ENCODE measurements at regions not wholly inside any gene's neighbourhood (a gene's known extent, or its start where the extent isn't known, plus 50 kb on each side); places are given as distances from the start of the nearest gene placed in this dataset.

DNA sequence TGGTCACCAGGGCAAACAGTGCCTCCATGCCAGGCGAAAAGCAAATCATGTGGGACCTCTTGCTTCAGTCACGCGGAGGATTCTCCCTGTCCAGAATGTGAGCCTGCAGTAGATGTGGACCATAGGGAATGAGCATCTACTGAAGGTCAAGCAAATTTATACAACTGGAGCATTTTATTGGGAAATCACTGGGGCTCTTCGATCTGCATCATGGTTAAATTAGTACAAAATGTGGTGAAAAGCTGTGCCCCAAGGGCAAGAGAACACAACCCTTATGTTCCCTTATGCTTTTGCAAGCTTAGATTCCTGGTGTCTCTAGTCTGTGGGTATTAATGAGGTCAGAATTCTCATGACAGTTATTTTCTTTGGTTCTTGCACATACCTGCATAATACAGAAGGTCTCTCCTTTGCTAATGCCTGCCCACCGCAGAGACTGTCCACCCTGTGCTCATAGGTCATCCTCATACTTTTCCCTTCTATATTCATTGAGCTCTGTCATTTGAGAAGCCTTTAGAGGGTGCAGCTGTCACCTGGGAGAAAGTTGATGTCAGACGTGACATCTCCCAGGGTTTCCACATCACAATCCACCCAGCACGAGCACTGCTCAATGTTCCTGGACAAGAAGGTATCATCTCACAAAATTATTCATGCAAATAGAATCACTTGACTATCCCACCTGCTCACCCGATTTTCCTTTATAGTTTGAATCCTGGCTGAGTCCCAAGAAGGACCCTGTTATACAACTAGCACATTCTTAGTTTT, 111.7 kb downstream of the NXNL2 start:
- no peak overlapping the region for H3K27ac Mint-ChIP-seq
- peaks cover 6% of the 10 kb centered on the region for H3K9me3 Mint-ChIP-seq
- ATAC-seq (ENCODE audit: low read depth) (no peak), DNase-seq (ENCODE audit: low spot score in 2 of 2) (no peak)
- no peak overlapping the region for H3K4me3 Mint-ChIP-seq
- no peaks in the 10 kb centered on the region for H3K4me1 Mint-ChIP-seq
- peaks cover 5% of the 10 kb centered on the region for H3K27me3 Mint-ChIP-seq
- peaks cover 3% of the 10 kb centered on the region for H3K36me3 Mint-ChIP-seq

DNA sequence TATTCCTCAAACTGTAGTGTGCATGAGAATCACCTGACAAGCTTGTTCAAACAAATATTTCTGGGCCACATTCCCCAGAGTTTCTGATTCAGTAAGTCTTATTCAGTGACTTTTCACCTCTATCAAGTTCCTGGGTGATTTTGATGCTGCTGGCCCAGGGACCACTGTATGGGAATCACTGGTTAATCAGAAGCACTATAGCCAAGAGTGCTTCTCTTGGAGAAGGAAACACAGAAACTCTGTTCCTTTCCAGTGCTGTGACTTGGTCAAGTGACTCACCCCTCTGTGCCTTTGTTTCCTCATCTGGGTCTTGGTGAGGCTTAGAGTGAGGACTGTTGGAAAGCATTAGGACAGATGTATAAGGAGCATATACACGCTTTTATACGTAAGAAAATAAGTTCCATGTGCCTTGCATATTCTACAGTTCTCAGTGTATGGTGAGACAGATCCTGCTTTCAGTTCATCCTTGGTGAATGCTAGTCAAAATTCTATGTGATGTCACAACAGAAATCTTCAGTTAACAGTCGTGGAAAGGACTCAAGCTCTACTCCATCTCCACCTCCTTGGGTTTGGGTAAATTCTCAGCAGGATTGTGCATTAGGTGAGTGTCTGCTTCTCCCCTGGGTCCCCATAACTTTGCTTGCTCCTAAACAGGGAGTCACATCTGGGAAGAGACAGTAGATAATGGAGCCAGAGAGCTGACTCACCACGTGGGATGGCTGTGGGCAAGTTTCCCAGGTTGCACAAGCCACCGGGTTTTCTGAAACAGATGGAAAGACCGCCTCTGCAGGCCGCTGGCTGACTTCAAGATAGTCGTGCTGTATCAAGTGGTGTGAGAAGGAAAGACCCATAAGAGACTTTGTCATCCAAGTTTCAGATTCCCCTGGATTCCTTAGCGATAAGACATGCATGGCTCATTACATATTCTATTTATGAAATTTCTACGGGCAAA, 117.0 kb downstream of the NXNL2 start:
- H3K36me3 Mint-ChIP-seq, result no peaks in the 10 kb centered on the region
- H3K9me3 Mint-ChIP-seq, result no peaks in the 10 kb centered on the region
- no peaks in the 10 kb centered on the region for H3K4me1 Mint-ChIP-seq
- no peak for DNase-seq (ENCODE audit: low spot score in 2 of 2)
- no peak overlapping the region for H3K4me3 Mint-ChIP-seq
- H3K27ac Mint-ChIP-seq, result no peak overlapping the region
- no peak for ATAC-seq (ENCODE audit: low read depth)
- no peaks in the 10 kb centered on the region for H3K27me3 Mint-ChIP-seq

DNA sequence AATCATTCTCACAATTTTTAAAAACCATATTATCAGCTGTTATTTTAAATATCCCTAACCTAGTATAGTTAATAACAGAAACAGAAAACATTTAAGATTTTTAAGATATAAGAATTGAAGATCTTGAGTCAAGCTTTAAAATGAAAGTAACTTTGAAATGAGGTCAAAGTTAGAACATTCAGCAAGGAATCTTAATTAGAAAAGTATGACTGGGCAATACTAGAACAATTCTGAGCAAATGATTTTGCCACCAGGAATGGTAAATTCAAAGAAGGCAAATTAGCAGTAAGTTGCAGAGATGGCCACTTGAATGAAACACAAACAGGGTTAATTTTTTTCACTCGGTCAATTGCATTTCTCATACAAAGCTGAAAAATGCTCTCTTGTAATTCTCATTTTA, 117.9 kb downstream of the NXNL2 start:
- Mint-ChIP-seq H3K4me3 (no peak overlapping the region), H3K9me3 (no peaks in the 10 kb centered on the region), H3K4me1 (no peaks in the 10 kb centered on the region), H3K27ac (no peak overlapping the region), H3K36me3 (no peaks in the 10 kb centered on the region), H3K27me3 (no peaks in the 10 kb centered on the region)
- ATAC-seq (ENCODE audit: low read depth) (no peak), DNase-seq (ENCODE audit: low spot score in 2 of 2) (no peak)

DNA sequence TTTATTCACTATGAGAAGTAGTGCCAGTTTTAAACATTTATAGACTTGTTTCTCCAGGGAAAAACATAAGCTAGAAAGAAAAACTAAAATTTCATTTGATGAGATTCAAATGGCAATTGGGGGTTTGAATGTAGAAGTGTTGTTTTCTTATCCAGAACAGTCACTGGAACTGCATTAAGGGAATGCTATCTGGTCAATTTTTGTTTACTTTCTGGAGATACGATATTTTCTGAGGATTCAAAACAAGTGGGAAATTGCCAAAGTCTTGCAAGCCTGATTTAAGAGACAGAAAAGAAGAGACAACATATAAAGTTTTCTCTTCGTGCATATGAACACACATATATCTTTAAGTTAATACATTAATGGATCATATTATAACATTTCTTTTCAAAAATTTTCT, 118.4 kb downstream of the NXNL2 start:
- H3K4me3 Mint-ChIP-seq, result no peak overlapping the region
- DNase-seq (ENCODE audit: low spot score in 2 of 2), result no peak
- no peaks in the 10 kb centered on the region for H3K36me3 Mint-ChIP-seq
- H3K4me1 Mint-ChIP-seq, result no peaks in the 10 kb centered on the region
- no peak overlapping the region for H3K27ac Mint-ChIP-seq
- ATAC-seq (ENCODE audit: low read depth), result no peak
- no peaks in the 10 kb centered on the region for H3K9me3 Mint-ChIP-seq
- H3K27me3 Mint-ChIP-seq, result no peaks in the 10 kb centered on the region

DNA sequence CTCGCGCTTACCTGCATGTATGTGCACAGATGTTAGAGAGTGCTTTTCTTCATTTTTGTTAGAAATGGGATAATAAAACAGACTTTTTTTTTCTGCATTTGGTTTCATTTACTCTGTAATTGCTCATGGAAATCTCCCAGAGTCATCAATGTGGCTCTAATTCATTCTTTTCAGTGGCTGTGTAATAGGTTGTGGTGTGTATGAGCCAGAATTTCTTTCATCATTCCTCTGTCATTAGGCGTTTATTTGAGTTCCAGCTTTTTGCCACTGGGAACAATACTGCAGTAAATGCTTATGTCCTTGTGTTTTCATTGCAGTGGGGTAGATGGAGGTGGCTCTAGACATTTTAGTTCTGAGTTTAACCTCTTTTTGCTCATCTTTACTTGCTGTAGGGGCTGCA, 118.9 kb downstream of the NXNL2 start:
- Mint-ChIP-seq H3K27ac (no peak overlapping the region), H3K4me1 (no peaks in the 10 kb centered on the region), H3K4me3 (no peak overlapping the region), H3K9me3 (no peaks in the 10 kb centered on the region), H3K36me3 (no peaks in the 10 kb centered on the region), H3K27me3 (no peaks in the 10 kb centered on the region)
- ATAC-seq (ENCODE audit: low read depth) (no peak), DNase-seq (ENCODE audit: low spot score in 2 of 2) (no peak)

DNA sequence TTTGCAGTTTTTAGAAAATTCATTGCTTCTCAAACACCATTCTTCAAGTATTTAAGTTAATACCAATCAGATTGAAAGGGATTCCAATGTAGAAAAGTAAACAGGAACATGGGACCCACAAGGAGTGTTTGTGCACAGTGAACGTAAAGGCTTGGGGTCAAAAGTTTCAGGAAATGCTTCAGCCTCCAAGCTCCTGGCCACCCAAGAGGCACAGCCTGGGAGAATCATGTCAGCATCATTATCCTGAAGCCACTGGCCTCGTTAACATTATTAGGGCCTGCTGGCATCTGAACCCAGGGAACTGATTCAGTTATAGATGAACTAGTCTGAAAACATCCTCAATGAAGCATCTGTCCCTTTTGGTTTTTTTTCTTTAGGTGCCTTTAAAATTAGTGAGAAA, 122.9 kb downstream of the NXNL2 start:
- H3K4me3 Mint-ChIP-seq, result no peak overlapping the region
- H3K27ac Mint-ChIP-seq, result no peak overlapping the region
- H3K27me3 Mint-ChIP-seq, result no peaks in the 10 kb centered on the region
- DNase-seq (ENCODE audit: low spot score in 2 of 2), result no peak
- ATAC-seq (ENCODE audit: low read depth), result no peak
- H3K36me3 Mint-ChIP-seq, result no peaks in the 10 kb centered on the region
- H3K4me1 Mint-ChIP-seq, result no peaks in the 10 kb centered on the region
- no peaks in the 10 kb centered on the region for H3K9me3 Mint-ChIP-seq

DNA sequence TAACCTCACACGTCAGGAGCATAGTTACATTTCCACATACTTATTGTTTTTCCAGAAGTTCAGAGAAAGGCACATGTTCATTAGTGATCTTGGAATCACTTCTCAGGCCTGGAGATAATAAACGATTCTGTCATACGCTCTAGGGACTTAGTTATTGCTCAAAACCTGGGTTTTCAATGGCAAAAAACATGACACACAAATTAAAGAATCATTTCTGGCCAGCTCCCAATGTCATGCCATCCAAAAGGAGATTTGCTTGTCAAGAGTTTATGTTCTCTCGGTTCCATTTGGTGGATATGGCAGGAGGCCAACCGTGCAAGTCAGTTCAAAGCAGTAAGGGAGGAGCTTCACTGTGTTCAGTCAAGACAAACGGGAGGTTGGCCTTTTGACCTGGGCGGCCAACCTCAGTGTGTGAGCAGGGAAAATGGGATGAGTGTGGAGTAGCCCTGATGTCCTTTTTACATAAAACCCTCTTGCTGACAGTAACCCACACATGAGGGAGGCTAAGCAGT, 123.4 kb downstream of the NXNL2 start:
- no peaks in the 10 kb centered on the region for H3K4me1 Mint-ChIP-seq
- no peak for ATAC-seq (ENCODE audit: low read depth)
- H3K27ac Mint-ChIP-seq, result no peak overlapping the region
- no peaks in the 10 kb centered on the region for H3K36me3 Mint-ChIP-seq
- no peaks in the 10 kb centered on the region for H3K27me3 Mint-ChIP-seq
- no peaks in the 10 kb centered on the region for H3K9me3 Mint-ChIP-seq
- no peak for DNase-seq (ENCODE audit: low spot score in 2 of 2)
- H3K4me3 Mint-ChIP-seq, result no peak overlapping the region

DNA sequence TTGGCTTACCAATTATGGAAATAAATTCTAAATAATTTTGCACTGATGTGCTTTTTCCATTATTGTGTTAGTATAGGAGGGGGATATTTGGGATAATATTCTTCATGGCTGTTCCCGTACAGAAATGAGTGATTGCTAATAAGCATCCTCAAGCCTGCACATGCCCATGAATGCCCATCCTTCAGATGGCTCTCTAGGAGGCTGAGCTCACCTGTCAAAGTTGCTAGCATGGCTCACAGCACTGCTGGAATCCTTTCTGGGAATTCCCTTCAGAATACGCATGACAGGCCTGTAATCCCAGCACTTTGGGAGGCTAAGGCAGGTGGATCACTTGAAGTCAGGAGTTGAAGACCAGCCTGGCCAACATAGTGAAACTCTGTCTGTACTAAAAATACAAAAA, 124.1 kb downstream of the NXNL2 start:
- Mint-ChIP-seq H3K4me1 (no peaks in the 10 kb centered on the region), H3K4me3 (no peak overlapping the region), H3K9me3 (no peaks in the 10 kb centered on the region), H3K36me3 (no peaks in the 10 kb centered on the region), H3K27ac (no peak overlapping the region), H3K27me3 (no peaks in the 10 kb centered on the region)
- no peak for DNase-seq (ENCODE audit: low spot score in 2 of 2)
- ATAC-seq (ENCODE audit: low read depth), result no peak

DNA sequence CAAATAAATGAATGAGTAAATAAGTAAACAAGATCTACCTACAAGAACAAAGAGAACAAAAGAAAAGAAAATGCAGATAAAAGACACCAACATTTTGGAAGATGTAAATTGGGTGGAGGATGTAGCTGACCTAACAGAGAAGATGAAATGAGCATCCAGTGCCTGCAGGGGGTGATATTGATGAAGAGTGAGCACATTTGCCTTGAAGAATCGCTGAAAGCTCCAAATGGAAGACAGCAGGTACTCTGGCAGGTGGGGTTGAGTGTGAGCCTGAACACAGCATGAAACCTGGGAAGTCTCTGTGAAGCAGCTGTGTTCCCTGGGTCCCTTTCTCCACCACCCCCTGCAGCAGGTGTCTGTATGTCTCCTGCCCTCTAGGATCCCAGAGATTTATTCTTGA, 125.6 kb downstream of the NXNL2 start:
- ATAC-seq (ENCODE audit: low read depth), result no peak
- Mint-ChIP-seq H3K36me3 (no peaks in the 10 kb centered on the region), H3K4me1 (no peaks in the 10 kb centered on the region), H3K27me3 (no peaks in the 10 kb centered on the region), H3K9me3 (no peaks in the 10 kb centered on the region), H3K4me3 (no peak overlapping the region), H3K27ac (no peak overlapping the region)
- no peak for DNase-seq (ENCODE audit: low spot score in 2 of 2)

DNA sequence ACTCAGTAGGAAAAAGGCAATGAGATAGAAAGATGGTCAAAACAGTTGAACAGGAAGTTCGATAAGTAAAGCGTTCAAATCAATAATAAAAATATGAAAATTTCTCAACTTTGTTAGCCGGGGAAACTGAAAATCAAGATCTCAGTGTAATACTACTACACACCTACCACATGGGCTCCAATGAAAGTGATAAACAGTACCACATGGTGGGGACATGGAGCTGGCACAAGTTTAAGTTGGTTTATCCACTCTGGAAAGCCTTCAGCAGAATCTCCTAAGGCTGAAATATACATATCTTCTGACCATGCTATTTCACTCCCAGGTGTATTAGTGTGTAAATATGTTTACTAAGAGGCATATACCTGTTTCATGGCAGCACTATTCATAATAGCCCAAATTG, 126.8 kb downstream of the NXNL2 start:
- H3K36me3 Mint-ChIP-seq, result no peaks in the 10 kb centered on the region
- H3K27me3 Mint-ChIP-seq, result no peaks in the 10 kb centered on the region
- no peaks in the 10 kb centered on the region for H3K9me3 Mint-ChIP-seq
- no peak overlapping the region for H3K4me3 Mint-ChIP-seq
- H3K4me1 Mint-ChIP-seq, result no peaks in the 10 kb centered on the region
- DNase-seq (ENCODE audit: low spot score in 2 of 2), result no peak
- no peak for ATAC-seq (ENCODE audit: low read depth)
- H3K27ac Mint-ChIP-seq, result no peak overlapping the region

DNA sequence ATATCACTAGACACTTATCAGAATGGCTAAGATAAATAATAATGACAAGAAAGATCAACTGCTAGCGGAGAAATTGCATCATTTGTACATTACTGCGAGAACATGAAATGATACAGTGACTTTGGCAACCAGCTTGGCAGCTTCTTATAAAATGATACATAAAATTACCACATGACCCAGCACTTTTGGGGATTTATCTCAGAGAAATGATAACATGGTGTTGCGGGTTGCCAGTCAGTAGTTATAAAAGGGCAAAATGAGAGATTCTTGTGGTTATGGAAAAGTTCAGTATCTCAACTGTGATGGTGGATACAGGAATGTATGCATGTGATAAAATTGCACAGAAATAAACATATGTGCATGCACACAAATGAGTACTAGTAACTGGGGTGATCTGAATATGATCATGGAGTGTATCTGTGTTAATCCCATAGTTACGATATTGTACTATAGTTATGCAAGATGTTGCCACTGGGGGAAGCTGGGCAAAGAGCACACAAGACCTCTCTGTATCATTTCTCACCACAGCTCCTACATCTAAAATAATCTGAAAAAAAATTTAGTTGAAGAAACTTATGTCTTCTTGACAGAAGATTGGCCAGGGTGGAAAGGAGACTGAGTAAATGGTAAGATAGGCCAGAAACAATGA, 128.9 kb downstream of the NXNL2 start:
- DNase-seq (ENCODE audit: low spot score in 2 of 2), result no peak
- Mint-ChIP-seq H3K27ac (no peak overlapping the region), H3K27me3 (no peaks in the 10 kb centered on the region)

DNA sequence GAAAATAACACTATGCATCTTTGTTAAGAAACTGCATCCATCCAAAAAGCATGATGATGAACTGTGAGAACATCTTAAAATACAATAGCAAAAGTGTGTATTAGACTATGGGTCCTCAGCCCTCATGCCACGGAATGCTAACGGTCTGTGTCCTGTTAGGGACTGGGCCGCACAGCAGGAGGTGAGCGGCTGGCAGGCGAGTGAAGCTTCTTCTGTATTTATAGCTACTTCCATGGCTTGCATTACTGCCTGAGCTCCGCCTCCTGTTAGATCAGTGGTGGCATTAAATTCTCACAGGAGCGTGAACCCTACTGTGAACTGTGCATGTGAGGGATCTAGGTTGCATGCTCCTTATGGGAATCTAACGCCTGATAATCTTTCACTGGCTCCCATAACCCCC, 129.8 kb downstream of the NXNL2 start:
- H3K4me3 Mint-ChIP-seq, result no peak overlapping the region
- H3K27me3 Mint-ChIP-seq, result no peaks in the 10 kb centered on the region

More for the DNA sequence above, 128.9 kb downstream of the NXNL2 start:
- ATAC-seq (ENCODE audit: low read depth), result no peak
- Mint-ChIP-seq H3K36me3 (no peaks in the 10 kb centered on the region), H3K9me3 (no peaks in the 10 kb centered on the region), H3K4me1 (no peaks in the 10 kb centered on the region), H3K4me3 (no peak overlapping the region)

DNA sequence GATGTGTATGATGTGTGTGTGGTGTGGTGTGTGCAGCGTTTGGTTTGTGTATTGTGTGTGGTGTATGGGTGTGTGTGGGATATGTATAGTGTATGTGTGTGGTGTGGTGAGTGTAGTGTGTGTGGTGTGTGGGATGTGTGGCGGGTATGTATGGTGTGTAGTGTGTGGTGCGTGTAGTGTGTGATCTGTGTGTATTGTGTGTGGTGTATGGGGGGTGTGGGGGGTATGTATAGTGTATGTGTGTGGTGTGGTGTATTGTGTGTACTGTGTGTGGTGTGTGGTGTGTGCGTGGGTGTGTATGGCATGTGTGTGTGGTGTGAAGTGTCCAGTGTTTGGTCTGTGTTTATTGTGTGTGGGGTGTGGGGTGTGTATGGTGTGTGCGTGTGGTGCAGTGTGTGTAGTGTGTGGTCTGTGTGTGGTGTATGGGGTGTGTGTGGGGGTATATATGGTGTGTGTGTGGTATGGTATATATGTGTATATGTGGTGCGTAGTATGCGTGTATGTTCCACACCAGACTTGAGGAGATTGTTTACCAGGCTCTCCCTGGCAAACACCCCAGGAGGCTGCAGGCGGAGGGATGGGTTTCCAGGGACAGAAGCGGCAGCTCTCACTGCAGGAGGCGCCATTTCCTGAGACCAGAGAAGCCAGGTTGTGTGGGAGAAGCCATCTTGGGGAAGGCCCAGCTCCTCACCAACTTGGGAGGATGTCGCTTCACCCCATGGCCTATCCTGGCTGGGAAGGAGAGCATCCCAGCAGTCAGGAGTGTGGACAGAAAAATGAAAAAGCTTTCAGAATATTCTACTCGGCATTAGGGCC, 138.1 kb downstream of the NXNL2 start:
- H3K27ac Mint-ChIP-seq, result no peak overlapping the region
- H3K9me3 Mint-ChIP-seq, result no peaks in the 10 kb centered on the region
- DNase-seq (ENCODE audit: low spot score in 2 of 2) (no peak), ATAC-seq (ENCODE audit: low read depth) (no peak)
- H3K36me3 Mint-ChIP-seq, result no peaks in the 10 kb centered on the region
- H3K4me1 Mint-ChIP-seq, result no peaks in the 10 kb centered on the region
- no peak overlapping the region for H3K4me3 Mint-ChIP-seq
- H3K27me3 Mint-ChIP-seq, result peaks cover 5% of the 10 kb centered on the region

More for the DNA sequence above, 129.8 kb downstream of the NXNL2 start:
- Mint-ChIP-seq H3K27ac (no peak overlapping the region), H3K4me1 (no peaks in the 10 kb centered on the region), H3K36me3 (no peaks in the 10 kb centered on the region), H3K9me3 (no peaks in the 10 kb centered on the region)
- DNase-seq (ENCODE audit: low spot score in 2 of 2) (no peak), ATAC-seq (ENCODE audit: low read depth) (no peak)
